ENCODE measurements at regions not wholly inside any gene's neighbourhood (a gene's known extent, or its start where the extent isn't known, plus 50 kb on each side); places are given as distances from the start of the nearest gene placed in this dataset.

DNA sequence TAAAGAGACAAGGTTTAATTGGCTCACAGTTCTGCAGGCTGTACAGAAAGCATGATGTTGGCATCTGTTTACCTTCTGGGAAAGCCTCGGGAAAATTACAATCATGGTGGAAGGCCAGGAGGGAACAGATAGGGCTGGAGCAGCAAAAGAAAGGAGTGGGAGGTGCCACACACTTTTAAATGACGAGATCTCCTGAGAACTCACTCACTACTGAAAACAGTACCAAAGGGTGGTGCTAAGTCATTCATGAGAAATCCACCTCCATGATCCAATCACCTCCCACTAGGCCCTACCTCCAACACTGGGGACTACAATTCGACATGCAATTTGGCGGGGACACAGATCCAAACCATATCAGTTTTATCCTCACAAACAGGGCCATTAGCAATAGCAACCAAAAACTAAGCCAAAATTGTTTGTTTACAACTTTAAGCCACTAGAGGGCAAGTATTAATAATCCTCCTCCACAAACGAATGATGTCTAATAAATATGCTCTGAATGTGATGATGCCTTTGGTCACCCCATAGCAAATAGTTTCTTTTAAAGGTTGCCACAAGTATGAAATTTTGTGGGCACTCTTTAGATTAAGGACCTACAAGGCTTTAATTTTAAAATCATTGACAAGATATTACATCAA, 129.2 kb upstream of the NRBF2 start:
- H2AFZ ChIP-seq (ENCODE audit: low read length): peak overlapping the region; percentile 21; the same call in 1 of the 2 replicates
- no peaks in the 10 kb centered on the region for H3K4me1 ChIP-seq (ENCODE audit: low read length)
- H3K9ac ChIP-seq (ENCODE audit: low read length): no peak overlapping the region
- H3K9me2 ChIP-seq (replicated peaks; ENCODE audit: insufficient read depth, low read length): no peaks in the 10 kb centered on the region
- DNase-seq: no peak
- TF ChIP-seq, protein P1, sequence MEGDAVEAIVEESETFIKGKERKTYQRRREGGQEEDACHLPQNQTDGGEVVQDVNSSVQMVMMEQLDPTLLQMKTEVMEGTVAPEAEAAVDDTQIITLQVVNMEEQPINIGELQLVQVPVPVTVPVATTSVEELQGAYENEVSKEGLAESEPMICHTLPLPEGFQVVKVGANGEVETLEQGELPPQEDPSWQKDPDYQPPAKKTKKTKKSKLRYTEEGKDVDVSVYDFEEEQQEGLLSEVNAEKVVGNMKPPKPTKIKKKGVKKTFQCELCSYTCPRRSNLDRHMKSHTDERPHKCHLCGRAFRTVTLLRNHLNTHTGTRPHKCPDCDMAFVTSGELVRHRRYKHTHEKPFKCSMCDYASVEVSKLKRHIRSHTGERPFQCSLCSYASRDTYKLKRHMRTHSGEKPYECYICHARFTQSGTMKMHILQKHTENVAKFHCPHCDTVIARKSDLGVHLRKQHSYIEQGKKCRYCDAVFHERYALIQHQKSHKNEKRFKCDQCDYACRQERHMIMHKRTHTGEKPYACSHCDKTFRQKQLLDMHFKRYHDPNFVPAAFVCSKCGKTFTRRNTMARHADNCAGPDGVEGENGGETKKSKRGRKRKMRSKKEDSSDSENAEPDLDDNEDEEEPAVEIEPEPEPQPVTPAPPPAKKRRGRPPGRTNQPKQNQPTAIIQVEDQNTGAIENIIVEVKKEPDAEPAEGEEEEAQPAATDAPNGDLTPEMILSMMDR (IDR thresholded peaks at IDR 0.05; ENCODE audit: low read length): peak; percentile 40
- TF ChIP-seq EZH2phosphoT487 (IDR thresholded peaks at IDR 0.05; ENCODE audit: low read length) (no peak), EZH2 (optimal IDR thresholded peaks at IDR 0.05; ENCODE audit: low read depth, low read length) (no peak)
- H4K20me1 ChIP-seq (ENCODE audit: insufficient read depth, low read length): no peaks in the 10 kb centered on the region
- H3K4me3 ChIP-seq (ENCODE audit: low read length): no peak overlapping the region
- H3F3A ChIP-seq (ENCODE audit: insufficient read depth, low read length): no peaks in the 10 kb centered on the region
- no peak overlapping the region for H3K27ac ChIP-seq (ENCODE audit: low read length)
- no peaks in the 10 kb centered on the region for H3K27me3 ChIP-seq (replicated peaks; ENCODE audit: insufficient read depth, low read length)
- H3K9me3 ChIP-seq (replicated peaks; ENCODE audit: insufficient read depth, low read length): no peaks in the 10 kb centered on the region
- H3K4me2 ChIP-seq (ENCODE audit: low read depth, low read length): no peak overlapping the region
- no peaks in the 10 kb centered on the region for H3K79me2 ChIP-seq (ENCODE audit: low read length)
- no peaks in the 10 kb centered on the region for H3K36me3 ChIP-seq (replicated peaks; ENCODE audit: insufficient read depth, low read length)

DNA sequence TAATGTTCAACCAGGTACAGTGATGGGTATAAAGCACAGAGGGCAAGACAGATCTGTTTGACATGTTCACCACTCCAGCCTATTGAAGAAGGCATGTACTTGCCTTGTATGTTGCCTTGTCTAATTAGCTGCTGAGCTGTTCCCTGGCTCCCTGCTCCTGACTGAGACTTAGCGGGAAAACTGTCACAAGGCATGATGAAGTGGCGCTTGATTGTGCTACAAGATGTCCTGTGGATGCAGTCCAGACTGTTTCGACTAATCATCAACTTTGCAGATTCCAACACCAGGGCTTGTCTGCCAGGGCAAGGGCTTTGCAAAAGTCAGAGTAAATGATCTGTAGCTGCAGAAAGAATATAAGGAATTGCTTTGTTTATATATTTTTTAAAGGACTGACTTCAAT, 136.2 kb upstream of the NRBF2 start:
- Histone ChIP-seq H3K4me2 (ENCODE audit: low read depth, low read length) (no peak overlapping the region), H3K9me2 (replicated peaks; ENCODE audit: insufficient read depth, low read length) (no peaks in the 10 kb centered on the region), H3K4me3 (ENCODE audit: low read length) (no peak overlapping the region), H2AFZ (ENCODE audit: low read length) (no peak overlapping the region), H4K20me1 (ENCODE audit: insufficient read depth, low read length) (no peaks in the 10 kb centered on the region), H3K27me3 (replicated peaks; ENCODE audit: insufficient read depth, low read length) (no peaks in the 10 kb centered on the region), H3F3A (ENCODE audit: insufficient read depth, low read length) (no peaks in the 10 kb centered on the region), H3K9me3 (replicated peaks; ENCODE audit: insufficient read depth, low read length) (no peaks in the 10 kb centered on the region), H3K27ac (ENCODE audit: low read length) (no peak overlapping the region), H3K36me3 (replicated peaks; ENCODE audit: insufficient read depth, low read length) (no peaks in the 10 kb centered on the region), H3K4me1 (ENCODE audit: low read length) (no peaks in the 10 kb centered on the region), H3K9ac (ENCODE audit: low read length) (no peak overlapping the region), H3K79me2 (ENCODE audit: low read length) (no peaks in the 10 kb centered on the region)
- TF ChIP-seq EZH2 (optimal IDR thresholded peaks at IDR 0.05; ENCODE audit: low read depth, low read length): no peak
- TF ChIP-seq EZH2phosphoT487 (IDR thresholded peaks at IDR 0.05; ENCODE audit: low read length): no peak
- TF ChIP-seq, protein P1 (IDR thresholded peaks at IDR 0.05; ENCODE audit: low read length): no peak
- no peak for DNase-seq

DNA sequence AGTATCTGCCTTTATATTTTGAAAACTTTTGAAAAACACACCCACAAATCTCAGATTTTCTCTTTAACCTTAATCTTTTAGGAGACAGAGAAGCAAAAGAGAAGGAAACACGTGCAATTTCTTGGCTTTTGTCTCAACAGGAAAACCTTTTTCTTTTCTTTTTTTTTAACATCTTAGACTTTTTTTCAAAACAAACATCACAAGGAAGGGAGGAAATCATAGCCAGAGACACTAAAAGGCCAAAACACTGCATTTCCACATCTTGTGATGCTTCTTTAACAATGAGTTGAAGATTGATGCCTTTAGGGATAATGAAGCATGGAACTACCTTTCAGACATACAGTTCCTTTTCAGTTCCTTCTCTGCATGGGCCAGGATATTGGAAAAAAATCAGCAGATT, 136.6 kb upstream of the NRBF2 start:
- Histone ChIP-seq H3K79me2 (ENCODE audit: low read length) (no peaks in the 10 kb centered on the region), H2AFZ (ENCODE audit: low read length) (no peak overlapping the region), H3K27me3 (replicated peaks; ENCODE audit: insufficient read depth, low read length) (no peaks in the 10 kb centered on the region), H3K4me2 (ENCODE audit: low read depth, low read length) (no peak overlapping the region), H3K4me1 (ENCODE audit: low read length) (no peaks in the 10 kb centered on the region), H3K9me2 (replicated peaks; ENCODE audit: insufficient read depth, low read length) (no peaks in the 10 kb centered on the region), H3K36me3 (replicated peaks; ENCODE audit: insufficient read depth, low read length) (no peaks in the 10 kb centered on the region), H3K27ac (ENCODE audit: low read length) (no peak overlapping the region), H3K9ac (ENCODE audit: low read length) (no peak overlapping the region), H3F3A (ENCODE audit: insufficient read depth, low read length) (no peaks in the 10 kb centered on the region), H4K20me1 (ENCODE audit: insufficient read depth, low read length) (no peaks in the 10 kb centered on the region), H3K4me3 (ENCODE audit: low read length) (no peak overlapping the region), H3K9me3 (replicated peaks; ENCODE audit: insufficient read depth, low read length) (no peaks in the 10 kb centered on the region)
- TF ChIP-seq, protein P1 (IDR thresholded peaks at IDR 0.05; ENCODE audit: low read length): no peak
- no peak for TF ChIP-seq EZH2phosphoT487 (IDR thresholded peaks at IDR 0.05; ENCODE audit: low read length)
- no peak for TF ChIP-seq EZH2 (optimal IDR thresholded peaks at IDR 0.05; ENCODE audit: low read depth, low read length)
- no peak for DNase-seq
